HG02798 (cell line): ENCODE measurements at regions not wholly inside any gene's neighbourhood (a gene's known extent, or its start where the extent isn't known, plus 50 kb on each side); places are given as distances from the start of the nearest gene placed in this dataset.

Experiments used
- ATAC-seq: cut with Tn5 transposase; IDR thresholded peaks from one replicate; pipeline ENCODE4 v1.9.1; 2021; ENCODE audit warnings: mild to moderate bottlenecking; ENCODE audit not compliant: unreplicated experiment, poor library complexity

DNA sequence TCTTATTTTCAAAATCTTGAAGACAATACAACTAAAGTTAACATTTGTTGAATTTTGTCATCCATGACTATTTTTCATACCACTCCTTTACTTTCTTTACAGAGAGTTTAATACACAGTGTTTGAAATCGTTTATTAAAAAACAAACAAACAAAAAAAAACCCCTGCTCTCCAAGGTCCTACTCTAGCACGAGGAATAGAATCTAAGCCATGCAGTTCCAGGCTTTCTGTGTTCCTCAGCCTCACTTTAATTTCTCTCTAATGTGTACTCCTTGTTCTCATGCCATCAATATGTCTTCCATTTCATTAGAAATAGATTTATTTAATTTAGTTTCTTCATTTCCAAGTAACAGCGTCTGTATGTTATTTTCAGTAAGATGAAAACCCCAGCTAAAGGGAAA is 381.2 kb upstream of the MC4R start:
- ATAC-seq, result no peak

GRCh38 chr18:60754413-60755009 is 381.9 kb upstream of the MC4R start:
- ATAC-seq, result no peak

DNA sequence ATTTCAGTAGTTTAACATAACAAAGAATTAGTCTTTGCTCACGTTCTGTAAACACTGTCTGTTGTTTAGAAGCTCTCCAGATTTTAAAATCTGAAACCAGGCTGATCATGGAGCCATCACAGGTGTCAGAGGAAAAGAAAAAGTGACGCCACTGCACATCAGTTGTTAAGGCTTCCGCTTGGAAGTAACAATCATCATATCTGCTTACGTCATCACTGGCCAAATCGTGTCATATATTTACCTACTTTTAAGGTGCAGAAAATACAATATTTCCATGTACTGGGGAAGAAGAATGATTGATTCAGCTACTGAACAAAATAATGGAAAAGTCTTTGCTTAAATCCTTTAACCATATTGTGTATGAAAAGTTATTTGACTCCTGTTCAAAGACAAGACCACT is 382.6 kb upstream of the MC4R start:
- ATAC-seq, result no peak

DNA sequence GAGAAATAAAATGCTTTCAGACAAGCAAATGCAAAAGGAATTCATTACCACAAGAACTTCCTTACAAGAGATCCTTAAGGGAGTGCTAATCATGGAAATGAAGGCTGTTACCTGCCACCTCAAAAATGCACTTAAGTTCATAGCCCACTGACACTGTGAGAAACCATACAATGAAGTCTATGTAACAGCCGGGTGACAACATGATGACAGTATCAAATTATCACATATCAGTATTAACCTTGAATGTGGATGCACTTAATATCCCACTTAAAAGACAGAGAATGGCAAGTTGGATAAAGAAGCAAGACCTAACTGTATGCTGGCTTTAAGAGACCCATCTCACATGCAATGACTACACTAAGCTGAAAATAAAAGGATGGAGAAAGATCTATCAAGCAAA is 403.4 kb upstream of the MC4R start:
- no peak for ATAC-seq

DNA sequence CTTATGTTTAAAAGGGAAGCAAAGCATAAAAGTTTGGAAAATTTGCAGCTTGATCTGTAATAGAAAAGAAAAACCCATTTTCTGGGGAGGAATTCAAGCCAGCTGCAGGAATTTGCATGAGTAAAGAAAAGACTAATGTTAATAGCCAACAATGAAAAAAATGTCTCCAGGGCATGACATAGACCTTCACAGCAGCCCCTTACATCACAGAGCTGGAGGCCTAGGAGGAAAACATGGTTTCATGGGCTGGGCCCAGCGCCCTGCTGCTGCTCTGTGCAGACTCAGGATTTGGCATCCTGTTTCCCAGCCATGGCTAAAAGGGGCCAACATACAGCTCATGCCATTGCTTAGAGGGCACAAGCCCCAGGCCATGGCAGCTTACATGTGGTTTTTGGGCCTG is 411.6 kb upstream of the MC4R start:
- no peak for ATAC-seq

DNA sequence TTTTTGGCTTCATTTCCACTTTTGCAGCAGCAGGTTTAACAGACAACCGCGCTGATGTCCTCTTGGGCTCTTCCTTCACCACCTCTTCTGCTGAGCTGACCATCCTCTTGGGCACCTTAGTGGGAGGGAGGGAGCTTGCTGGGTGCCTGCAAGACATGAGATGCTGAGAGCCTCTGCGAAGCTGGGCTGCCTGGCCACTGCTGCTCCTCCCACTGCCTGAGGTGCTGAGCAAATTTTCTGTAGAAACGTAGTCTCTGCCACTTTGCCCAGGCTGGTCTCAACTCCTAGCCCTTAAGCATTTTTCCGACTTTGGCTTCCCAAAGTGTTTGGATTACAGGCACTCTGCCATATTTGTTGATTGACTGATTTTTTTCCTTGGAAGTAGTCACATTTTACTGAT is 422.2 kb upstream of the MC4R start:
- ATAC-seq, result no peak

- no peak for ATAC-seq
These were observed 431.8 kb upstream of the MC4R start for GRCh38 chr18:60804415-60804814.

- ATAC-seq, result no peak
These were observed 437.4 kb upstream of the MC4R start for GRCh38 chr18:60809937-60810336.

DNA sequence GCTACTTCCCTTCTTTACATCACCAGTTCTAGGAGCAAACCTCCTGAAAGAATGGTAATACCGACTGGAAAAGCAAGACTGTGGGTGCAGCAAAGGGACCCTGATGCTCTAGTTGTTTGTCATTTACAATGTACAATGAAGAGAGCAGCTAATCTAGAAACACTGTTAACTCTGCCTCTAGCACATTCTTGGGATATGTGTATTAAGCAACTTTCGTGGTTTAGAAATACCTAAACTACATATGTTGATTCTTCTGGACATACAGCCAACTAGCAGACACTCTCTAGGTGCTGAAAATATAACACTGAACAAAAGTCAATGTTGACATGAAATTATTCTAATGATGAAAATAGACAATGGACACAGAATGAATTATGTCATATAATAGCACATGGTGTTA is 440.3 kb upstream of the MC4R start:
- no peak for ATAC-seq

DNA sequence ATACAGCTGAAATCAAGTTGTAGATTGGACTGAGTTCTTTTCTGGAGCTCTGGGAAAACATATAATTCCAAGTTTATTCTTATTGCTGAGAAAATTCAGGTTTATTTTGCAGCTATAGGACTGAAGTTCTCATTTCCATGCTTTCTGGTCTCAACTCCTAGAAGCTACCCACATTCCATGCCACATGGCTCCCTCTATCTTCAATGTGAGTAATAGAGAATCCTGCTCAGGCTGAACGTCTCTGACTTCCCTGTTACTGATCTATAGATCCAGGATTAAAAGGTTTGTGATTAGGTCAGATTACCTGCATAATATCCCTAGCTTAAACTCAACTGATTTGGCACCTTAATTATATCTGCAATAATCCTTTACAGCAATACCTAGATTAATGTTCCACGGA is 453.8 kb upstream of the MC4R start:
- ATAC-seq, result no peak

DNA sequence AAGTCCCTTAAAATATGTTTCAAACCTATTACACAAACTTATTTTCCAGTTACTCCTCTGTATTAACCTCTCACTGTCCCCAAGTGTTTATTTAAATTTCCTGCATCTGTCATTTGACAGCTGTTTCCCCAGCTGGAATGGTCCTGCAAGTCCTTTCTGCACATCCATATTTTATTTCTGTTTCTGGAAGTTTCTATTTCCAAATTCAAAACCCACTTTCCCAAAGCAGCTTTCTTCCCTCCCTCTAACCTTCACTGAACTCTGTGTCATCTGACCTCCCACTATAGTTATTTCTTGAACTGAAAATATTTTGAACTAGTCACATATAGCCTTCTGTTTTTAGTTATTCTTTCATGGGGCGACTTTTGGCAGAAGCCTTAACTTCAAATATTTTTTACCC is 459.4 kb upstream of the MC4R start:
- ATAC-seq, result no peak

GRCh38 chr18:60838677-60839076 is 466.1 kb upstream of the MC4R start:
- no peak for ATAC-seq

DNA sequence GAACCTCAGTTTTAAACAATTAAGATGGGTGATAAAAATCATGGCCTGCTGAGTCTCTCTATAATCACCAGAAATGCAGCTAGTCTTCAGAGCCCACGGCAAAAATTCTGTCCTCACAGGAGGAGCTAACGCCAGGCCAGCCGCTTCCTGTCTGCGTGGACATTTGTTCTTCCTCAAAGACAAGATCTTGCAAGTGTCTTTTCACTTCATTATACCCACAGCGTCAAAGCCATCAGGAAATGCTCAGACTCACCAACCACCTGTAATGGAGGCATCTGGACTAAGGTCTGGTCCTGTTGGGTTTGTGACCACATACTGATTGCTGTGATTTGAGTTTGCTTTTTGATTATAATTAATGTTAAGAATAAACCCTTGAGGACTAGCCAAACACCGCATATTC is 473.8 kb upstream of the MC4R start:
- ATAC-seq, result no peak

DNA sequence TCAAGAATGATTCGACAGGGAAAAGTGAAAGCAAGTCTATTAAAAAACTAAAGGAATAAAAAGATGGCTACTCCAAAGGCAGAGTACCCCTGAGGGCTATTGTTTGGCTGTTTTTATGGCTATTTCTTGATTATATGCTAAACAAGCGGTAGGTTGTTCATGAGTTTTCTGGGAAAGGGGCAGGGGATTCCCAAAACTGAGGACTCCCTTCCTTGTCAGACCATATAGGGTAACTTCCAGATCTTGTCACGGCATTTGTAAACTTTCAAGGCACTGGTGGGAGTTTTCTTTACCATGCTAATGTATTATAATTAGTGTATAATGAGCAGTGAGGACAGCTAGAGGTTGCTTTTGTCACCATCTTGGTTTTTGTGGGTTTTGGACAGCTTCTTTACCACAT is 474.9 kb upstream of the MC4R start:
- no peak for ATAC-seq

DNA sequence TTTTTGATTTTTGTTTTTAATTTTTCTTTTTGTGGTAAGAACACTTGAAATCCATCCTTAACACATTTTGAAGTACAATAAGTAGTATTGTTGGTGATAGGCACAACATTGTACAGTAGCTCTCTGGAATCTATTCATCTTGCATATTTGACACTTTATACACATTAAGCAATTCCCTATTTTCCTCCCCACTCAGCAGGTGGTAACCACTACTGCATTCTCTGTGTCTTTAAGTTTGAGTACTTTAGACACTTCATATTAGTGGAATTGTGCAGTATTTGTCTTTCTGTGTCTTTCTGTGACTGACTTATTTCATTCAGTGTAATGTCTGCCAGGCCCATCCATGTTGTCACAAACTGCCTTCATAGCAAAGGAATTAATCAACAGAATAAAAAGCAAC is 471.7 kb upstream of the CDH20 start:
- ATAC-seq, result no peak

DNA sequence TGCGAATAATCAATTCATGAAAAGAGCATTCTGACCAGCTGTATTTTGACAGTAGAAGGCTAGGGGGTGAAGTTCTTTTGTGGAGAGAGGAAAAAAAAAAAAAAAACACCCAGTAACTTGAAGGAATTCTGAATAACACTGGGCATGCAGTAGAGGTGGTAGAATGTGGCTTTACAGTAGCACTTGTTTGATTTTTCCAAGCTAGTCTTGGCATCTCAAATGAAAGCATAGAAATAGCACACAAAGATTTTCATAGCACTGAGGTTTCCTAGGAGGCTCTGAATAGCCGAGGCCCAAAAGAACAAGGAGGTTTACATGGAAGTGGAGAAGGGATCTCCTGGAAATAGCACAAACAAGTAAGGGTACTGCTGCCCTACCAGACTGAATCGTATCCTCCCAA is 470.2 kb upstream of the CDH20 start:
- no peak for ATAC-seq

DNA sequence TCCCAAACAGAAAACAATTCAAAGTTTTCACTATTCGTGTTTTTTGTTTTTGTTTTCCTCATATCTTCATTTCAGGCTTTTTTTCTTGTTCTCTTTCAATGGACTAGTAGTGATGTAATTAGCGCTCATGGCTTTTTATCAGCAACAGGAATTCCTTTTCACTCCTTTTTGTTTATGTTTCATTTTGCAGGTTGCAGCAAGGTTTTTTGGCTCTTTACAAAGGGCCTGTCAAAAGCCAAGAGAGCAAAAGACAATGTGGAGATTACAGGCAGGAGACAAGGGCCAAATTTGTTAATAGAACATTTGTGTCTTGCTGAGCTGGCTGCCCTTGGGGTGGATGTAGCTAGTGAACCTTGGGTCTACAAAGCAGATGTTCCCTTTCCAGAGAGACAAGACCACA is 467.4 kb upstream of the CDH20 start:
- ATAC-seq, result no peak

DNA sequence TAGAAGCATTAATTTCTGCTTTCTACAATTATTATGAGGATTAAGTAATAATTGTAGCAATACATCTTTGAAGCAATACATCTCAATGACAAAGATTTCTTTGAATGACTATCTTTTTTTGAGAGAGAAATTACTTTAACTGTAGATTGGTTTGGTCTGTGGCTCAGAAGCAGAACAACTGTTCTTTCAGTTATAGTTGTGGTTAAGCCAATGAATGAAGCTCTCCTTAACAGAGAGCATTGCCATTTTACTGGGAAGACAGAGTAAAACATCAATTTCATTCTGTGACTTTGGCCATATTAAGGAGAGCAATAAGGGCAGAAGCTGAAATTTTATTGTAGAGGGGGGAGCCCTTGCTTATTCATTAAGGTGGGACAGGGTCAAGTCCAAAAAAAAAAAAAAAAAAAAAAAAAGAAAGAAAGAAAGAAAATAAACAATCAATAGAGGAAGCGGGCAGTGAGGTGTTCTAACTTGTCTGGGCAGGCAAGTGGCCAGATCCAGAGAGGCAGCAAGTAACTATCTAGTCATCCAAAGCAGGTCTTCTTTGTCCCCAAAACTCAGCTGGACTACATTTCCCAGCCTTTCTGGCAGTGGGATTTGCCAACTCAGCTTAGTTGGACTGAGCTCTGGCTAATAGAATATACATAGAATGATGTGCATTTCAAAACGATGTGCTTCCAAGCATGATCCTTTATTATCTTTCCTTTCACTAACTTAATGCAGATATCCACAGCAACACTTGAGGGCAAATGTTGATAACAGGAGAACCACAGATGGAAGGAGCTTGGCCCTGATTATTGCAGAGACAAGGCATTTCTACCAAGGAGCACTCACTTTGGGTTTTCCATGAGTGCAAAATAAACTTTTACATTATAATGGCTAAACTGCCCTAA is 462.7 kb upstream of the CDH20 start:
- no peak for ATAC-seq

- ATAC-seq, result no peak
These were observed 460.8 kb upstream of the CDH20 start for GRCh38 chr18:60872434-60872833.

- no peak for ATAC-seq
These were observed 459.5 kb upstream of the CDH20 start for GRCh38 chr18:60873708-60874107.

DNA sequence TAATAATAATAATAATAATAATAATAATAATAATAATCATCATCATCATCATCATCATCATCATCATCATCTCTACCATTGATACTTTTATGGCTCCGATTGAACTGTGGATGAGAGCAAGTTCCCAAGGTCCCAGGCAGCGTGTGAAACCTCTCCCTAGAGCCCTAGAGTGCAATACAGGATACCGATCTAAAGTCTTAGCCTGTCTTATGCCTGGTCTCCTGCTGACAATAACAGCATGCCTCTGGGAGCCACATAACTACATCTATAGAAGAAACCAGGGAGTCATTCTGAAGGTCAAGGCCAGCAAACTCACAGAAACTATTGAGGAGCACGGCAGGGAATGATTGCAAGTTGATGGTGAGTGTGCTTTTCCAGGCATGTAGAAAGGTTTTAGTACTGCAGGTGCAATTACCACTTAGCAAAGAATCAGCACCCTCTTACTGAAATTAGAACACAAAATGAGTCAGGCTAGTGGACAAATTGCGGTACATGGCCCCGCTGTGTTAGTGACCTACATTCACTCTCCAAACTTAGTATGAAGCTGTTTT is 457.2 kb upstream of the CDH20 start:
- no peak for ATAC-seq

DNA sequence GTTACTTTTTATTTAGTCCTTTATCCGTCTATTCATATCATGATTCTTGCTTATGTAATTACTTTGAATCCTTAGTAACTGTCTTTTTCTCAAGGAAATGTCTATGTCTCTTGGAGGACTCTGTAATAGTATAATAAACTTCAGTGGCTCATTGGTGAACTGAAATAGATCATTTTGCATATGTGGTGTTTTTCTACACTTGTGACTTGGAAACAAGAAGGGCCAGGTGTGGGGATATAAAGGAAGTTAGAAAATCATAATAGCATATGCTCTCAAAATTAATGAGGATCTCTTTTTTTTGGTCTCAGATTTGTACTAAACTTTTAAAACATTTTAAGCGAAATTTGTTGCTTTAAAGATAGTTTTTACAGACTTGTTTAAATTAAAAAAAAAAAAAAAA is 453.0 kb upstream of the CDH20 start:
- ATAC-seq, result no peak
